Glutamatergic neuron (in vitro differentiated cells): ENCODE measurements at regions not wholly inside any gene's neighbourhood (a gene's known extent, or its start where the extent isn't known, plus 50 kb on each side); places are given as distances from the start of the nearest gene placed in this dataset.

Experiments
- DNase-seq: peaks from one replicate; pipeline ENCODE4 v3.0.0; 2022
- H3K27ac Mint-ChIP-seq: one replicate; pipeline ENCODE4 v1.8.0; 2020; ENCODE audit warnings: mild to moderate bottlenecking, mixed read lengths, inconsistent platforms; ENCODE audit not compliant: unreplicated experiment
- H3K27me3 Mint-ChIP-seq: one replicate; pipeline ENCODE4 v1.8.0; 2020; ENCODE audit warnings: mild to moderate bottlenecking, moderate library complexity, mixed read lengths, inconsistent platforms; ENCODE audit not compliant: unreplicated experiment
- H3K36me3 Mint-ChIP-seq: one replicate; pipeline ENCODE4 v1.8.0; 2020; ENCODE audit warnings: mild to moderate bottlenecking, mixed read lengths, inconsistent platforms; ENCODE audit not compliant: unreplicated experiment
- H3K4me1 Mint-ChIP-seq: one replicate; pipeline ENCODE4 v1.8.0; 2020; ENCODE audit warnings: mild to moderate bottlenecking, low read depth, mixed read lengths, inconsistent platforms; ENCODE audit not compliant: unreplicated experiment
- H3K4me3 Mint-ChIP-seq: one replicate; pipeline ENCODE4 v1.8.0; 2020; ENCODE audit warnings: mild to moderate bottlenecking, mixed read lengths, inconsistent platforms; ENCODE audit not compliant: unreplicated experiment
- H3K9me3 Mint-ChIP-seq: one replicate; pipeline ENCODE4 v1.8.0; 2020; ENCODE audit warnings: mild to moderate bottlenecking, moderate library complexity, mixed read lengths, inconsistent platforms; ENCODE audit not compliant: unreplicated experiment
- TF ChIP-seq, protein P1 (sequence below): fragments of 200-600 bp; sonication (generic); IDR thresholded peaks from one replicate; pipeline ENCODE4 v1.5.0; 2021; ENCODE audit not compliant: partially characterized antibody, unreplicated experiment

DNA sequence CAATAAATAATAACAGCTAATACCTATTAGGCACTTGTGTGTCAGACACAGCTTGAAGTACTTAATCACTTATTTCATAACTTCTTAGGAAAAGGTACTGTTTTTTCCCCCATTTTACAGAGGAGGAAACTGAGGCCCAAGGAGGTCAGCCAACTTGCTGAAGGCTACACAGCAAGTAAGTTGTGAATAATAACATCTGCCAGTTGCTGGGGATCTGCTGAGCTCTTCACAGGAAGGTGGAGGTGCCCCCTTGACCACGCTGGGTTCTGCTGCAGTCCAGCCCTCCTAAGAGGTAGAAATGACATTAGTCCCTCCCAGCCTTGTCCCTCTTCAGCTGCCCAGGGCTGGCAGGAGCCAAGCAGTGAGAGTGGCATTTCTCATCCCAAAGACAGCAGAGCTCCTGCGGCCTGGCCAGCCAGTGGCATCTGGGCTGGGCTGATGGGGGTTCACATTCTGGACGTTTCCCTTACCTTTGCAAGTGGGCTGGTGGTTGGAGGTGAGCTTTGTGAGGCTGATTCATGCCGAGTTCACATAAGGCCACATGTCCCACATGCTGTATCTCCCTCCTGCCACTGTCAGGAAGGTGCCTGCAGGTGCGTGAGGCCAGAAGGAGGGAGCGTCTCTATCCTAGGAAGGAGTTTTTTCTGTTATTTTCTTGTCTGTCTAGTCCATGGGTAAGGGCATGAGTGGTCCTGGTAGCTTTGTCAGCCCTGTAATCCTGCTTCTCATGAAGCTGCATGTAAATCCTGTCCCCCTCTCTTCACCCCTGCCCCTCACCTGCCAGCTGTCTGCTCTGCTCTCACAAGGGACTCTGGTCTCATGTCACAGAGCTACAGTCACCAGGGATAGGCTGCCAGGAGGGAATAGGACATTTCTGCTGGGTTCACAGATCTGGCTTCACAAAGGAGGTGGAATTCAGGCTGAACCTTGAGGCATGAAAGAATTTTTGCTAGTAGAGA, 171.7 kb downstream of the MACROH2A1 start:
- Mint-ChIP-seq H3K4me3 (no peak overlapping the region), H3K9me3 (peaks cover 4% of the 10 kb centered on the region), H3K27me3 (peaks cover 6% of the 10 kb centered on the region), H3K27ac (no peak overlapping the region), H3K36me3 (peaks cover 5% of the 10 kb centered on the region), H3K4me1 (peaks cover 2% of the 10 kb centered on the region)
- TF ChIP-seq, protein P1, sequence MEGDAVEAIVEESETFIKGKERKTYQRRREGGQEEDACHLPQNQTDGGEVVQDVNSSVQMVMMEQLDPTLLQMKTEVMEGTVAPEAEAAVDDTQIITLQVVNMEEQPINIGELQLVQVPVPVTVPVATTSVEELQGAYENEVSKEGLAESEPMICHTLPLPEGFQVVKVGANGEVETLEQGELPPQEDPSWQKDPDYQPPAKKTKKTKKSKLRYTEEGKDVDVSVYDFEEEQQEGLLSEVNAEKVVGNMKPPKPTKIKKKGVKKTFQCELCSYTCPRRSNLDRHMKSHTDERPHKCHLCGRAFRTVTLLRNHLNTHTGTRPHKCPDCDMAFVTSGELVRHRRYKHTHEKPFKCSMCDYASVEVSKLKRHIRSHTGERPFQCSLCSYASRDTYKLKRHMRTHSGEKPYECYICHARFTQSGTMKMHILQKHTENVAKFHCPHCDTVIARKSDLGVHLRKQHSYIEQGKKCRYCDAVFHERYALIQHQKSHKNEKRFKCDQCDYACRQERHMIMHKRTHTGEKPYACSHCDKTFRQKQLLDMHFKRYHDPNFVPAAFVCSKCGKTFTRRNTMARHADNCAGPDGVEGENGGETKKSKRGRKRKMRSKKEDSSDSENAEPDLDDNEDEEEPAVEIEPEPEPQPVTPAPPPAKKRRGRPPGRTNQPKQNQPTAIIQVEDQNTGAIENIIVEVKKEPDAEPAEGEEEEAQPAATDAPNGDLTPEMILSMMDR, result no peak
- peak; percentile 6 for DNase-seq

DNA sequence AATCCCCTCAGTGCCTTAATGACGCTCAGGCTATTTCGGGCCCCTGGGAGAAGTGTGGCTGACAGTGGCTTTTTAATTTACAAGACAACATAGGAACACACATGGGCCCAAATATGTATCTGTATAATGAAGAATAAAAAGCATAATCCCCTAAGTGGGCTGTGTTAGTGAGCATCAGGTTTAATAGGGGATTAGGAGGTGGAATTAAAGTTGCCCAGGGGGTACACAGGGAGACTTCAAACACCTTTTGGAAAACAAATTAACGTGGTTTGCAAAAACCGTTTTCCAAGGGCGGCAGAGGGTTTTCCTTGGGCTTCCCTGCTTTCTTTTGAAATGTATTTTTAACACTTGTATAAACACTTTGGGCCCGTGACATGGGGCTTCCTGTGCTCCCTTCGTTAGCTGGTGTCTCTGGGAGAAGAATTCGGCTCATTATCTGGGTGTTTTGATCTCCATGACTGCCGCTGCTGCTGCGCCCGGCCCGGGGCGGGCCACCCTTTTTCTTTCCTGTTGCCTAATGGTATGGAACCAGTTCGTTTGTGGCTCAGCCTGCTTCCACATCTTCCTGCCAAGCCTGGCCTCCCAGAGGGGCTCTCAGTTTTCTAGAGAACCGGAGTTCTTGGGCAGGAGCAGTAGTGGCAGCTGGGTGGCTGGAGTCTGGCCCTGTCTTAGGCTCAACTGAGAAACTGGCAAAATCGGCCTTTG, 173.0 kb downstream of the MACROH2A1 start:
- Mint-ChIP-seq H3K9me3 (peaks cover 4% of the 10 kb centered on the region), H3K27me3 (peaks cover 10% of the 10 kb centered on the region), H3K4me1 (peaks cover 2% of the 10 kb centered on the region), H3K4me3 (no peak overlapping the region), H3K27ac (no peak overlapping the region), H3K36me3 (peaks cover 5% of the 10 kb centered on the region)
- DNase-seq, result peak; percentile 12
- TF ChIP-seq, protein P1, result no peak

DNA sequence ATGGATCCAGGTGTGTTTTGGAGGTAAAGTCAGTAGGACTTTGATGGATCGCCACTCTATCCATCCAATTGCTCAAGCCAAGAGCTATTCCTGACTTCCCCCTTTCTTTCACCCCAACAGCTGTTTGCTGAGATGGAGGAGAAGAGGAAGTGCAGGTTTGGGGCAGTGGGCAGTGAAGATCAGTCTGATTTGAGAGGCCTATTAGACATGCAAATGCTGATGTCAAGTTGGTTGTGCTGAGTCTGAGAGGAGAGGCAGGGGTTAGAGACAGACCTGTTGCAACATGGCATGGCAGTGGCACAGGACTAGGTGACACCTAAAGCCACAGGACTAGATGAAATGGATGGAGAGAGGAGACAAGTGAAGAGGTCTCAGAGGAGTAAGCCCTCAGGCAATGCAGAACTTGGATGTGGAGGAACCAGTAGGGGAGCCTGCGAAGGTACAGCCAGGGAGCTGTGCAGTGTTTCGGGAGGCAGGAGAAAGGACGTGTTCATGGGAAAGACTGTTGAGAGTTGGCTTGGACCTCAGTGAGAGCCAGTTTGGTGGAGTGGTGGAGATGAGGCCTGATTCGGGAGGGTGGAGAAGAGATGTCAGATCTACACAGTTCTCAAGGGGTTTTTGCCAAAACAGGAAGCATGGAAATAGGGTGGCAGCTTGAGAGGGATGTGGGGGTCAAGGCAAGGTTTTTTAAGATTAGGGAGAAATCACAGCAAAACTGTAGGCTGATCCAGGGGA, 175.0 kb downstream of the MACROH2A1 start:
- no peaks in the 10 kb centered on the region for H3K36me3 Mint-ChIP-seq
- DNase-seq, result peak; percentile 2
- H3K27me3 Mint-ChIP-seq, result peaks cover 12% of the 10 kb centered on the region
- no peak overlapping the region for H3K4me3 Mint-ChIP-seq
- TF ChIP-seq, protein P1, result no peak
- no peaks in the 10 kb centered on the region for H3K4me1 Mint-ChIP-seq
- H3K27ac Mint-ChIP-seq, result no peak overlapping the region
- H3K9me3 Mint-ChIP-seq, result peaks cover 2% of the 10 kb centered on the region

DNA sequence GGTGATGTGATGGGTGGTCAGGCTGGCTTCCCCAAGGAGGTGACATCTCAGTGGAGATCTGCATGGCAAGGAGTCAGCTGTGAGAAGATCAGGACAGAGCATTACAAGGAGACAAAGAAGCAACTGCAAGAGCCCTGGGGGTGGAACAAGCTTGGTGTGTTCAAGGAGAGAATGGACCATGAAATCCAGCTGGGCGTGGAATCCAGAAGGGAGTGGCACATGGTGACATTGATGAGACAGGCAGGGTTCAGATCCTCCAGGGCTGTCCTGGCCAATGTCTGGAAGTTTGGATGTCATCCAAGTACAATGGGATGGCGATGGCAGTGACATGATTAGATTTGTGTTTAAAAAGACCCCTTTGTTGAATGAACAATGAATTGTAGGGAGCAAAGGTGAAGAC, 175.6 kb downstream of the MACROH2A1 start:
- TF ChIP-seq, protein P1, result no peak
- Mint-ChIP-seq H3K36me3 (no peaks in the 10 kb centered on the region), H3K9me3 (peaks cover 2% of the 10 kb centered on the region), H3K27ac (no peak overlapping the region), H3K4me3 (no peak overlapping the region), H3K27me3 (peaks cover 12% of the 10 kb centered on the region), H3K4me1 (no peaks in the 10 kb centered on the region)
- peak; percentile 5 for DNase-seq
